Tibial nerve (tissue), 4 donors: ENCODE measurements at regions not wholly inside any gene's neighbourhood (a gene's known extent, or its start where the extent isn't known, plus 50 kb on each side); places are given as distances from the start of the nearest gene placed in this dataset.

Experiments
- EP300 ChIP-seq, 2 donors: sonication (generic); formaldehyde crosslinking; IDR thresholded peaks; one replicate each; pipeline ENCODE4 v1.6.1; 2017; ENCODE audit warnings: antibody characterized with exemption in 2 of 2, mild to moderate bottlenecking in 1 of 2
- POLR2A ChIP-seq, 2 donors: fragments of 450-650 bp; IDR thresholded peaks; one replicate each; pipeline ENCODE4 v1.6.1; 2017; ENCODE audit warnings: antibody characterized with exemption in 2 of 2, mild to moderate bottlenecking in 2 of 2, moderate library complexity in 2 of 2
- TF ChIP-seq, protein P1 (sequence below), 5 experiments: fragments of 200-600 bp in 3 of 5; fragments of 450-650 bp in 2 of 5; sonication (generic) in 3 of 5; IDR thresholded peaks; one replicate each; pipeline ENCODE4 v1.5.1; 2016 to 2019; ENCODE audit warnings: antibody characterized with exemption in 5 of 5, mild to moderate bottlenecking in 3 of 5, moderate library complexity in 2 of 5

DNA sequence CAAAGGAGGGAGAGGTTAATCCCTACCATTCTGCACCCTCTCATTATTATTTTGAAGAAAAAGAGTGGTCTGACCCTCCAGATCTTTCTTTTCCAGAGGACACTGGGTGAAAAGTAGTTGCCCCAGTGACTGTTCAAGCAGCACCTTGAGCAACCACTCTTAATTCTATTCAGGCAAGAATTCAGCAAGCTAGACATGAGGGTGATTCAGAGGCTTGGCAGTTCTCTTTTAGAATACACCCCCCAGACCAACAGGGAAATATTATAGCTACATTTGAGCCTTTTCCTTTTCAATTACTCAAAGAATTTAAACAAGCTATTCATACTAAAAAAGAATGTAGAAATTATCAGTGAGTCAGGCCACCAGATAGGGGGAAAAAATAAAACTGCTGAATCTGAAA lies 178.3 kb downstream of the MRPS30 start:
- TF ChIP-seq POLR2A (IDR thresholded peaks at IDR 0.05): no peak
- TF ChIP-seq, protein P1, sequence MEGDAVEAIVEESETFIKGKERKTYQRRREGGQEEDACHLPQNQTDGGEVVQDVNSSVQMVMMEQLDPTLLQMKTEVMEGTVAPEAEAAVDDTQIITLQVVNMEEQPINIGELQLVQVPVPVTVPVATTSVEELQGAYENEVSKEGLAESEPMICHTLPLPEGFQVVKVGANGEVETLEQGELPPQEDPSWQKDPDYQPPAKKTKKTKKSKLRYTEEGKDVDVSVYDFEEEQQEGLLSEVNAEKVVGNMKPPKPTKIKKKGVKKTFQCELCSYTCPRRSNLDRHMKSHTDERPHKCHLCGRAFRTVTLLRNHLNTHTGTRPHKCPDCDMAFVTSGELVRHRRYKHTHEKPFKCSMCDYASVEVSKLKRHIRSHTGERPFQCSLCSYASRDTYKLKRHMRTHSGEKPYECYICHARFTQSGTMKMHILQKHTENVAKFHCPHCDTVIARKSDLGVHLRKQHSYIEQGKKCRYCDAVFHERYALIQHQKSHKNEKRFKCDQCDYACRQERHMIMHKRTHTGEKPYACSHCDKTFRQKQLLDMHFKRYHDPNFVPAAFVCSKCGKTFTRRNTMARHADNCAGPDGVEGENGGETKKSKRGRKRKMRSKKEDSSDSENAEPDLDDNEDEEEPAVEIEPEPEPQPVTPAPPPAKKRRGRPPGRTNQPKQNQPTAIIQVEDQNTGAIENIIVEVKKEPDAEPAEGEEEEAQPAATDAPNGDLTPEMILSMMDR (IDR thresholded peaks at IDR 0.05): no peak
- no peak for TF ChIP-seq EP300 (IDR thresholded peaks at IDR 0.05)
